Inferior parietal cortex (tissue), 1 donor: ENCODE measurements at regions not wholly inside any gene's neighbourhood (a gene's known extent, or its start where the extent isn't known, plus 50 kb on each side); places are given as distances from the start of the nearest gene placed in this dataset.

Experiments used
- DNase-seq: peaks from one replicate; pipeline ENCODE4 v3.0.0-alpha.2; 2016; ENCODE audit errors: extremely low spot score

DNA sequence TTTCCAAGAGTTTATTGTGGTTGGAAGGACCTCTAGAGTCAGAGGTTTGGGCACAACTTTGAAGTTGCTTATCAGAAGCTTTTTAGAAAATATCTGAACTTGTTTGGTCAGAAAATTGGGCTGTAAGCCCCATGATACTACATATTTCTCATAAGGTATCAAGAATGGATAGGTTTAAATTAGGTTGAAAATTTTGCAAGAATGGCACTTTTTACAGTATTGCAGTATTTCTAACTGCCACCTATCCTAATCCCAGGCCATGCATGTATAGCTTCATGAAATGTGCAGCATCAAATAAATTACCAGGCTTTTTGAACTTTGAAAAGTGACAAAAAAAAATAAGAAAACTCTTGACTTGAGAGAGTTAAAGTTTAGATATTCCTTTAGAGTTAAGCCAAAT lies 367.2 kb downstream of the FIGN start:
- DNase-seq = no peak

DNA sequence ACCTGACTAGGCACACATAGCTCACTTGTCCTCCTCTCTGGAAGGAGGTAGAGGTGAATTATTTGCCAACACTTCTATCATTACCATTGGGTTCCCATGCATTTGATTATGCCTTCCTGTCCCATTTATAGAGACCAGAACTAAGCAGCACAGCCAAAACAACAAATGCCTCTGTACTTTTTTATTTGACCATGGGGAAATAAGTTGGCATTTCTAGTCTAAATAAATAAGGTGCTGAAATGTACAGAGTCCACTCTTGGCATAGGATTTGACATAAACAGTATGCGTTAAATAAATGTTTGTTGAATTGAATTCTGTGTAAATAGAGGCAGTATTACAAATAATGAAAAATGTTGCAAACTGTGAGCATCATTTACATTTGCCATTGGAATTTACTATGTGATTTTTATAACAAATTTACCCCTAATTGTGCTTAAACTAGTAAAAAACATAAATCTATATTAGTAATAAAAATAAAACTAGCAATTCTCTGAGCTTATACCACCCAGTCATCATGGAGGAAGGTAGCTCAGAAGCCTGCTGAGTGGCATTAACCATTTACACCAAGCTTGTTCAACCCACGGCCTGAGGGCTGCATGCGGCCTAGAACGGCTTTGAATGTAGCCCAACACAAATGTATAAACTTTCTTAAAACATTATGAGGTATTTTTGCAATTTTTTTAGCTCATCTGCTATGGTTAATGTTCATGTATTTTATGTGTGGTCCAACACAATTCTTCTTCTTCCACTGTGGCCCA lies 367.8 kb downstream of the FIGN start:
- no peak for DNase-seq

DNA sequence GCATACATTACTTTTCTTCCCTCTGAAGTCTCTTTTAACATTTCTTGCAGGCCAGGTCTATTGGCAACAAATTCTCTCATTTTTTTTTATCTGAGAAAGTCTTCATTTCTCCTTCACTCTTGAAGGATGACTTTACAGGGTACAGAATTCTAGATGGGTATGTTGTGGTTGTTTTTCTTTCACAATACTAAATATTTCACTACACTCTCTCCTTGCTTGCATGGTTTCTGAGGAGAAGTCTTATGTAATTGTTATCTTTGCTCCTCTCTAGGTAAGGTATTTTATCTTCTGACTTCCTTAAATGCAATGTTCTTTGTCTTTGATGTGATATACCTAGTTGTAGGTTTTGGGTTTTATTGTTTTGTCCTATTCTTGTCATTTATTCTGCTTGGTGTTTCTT lies 371.1 kb downstream of the FIGN start:
- DNase-seq = no peak

DNA sequence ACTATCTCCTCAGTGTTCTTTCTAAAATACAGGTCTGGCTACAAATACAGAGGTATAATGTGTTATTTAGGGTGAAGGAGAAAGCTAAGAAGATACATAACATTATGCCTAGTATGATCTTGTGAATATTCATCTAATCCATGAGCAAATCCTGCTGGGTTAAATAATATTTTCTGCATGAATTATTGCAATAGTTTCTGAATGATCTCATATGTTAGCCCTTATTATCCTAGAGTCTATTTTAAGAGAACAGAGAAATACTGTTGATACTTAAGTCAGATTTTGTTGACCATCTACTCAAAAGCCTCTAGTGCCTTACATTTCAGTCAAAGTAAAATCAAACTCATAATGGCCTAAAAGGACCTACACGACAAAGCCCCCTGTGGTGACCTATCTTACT lies 382.3 kb downstream of the FIGN start:
- DNase-seq = no peak

DNA sequence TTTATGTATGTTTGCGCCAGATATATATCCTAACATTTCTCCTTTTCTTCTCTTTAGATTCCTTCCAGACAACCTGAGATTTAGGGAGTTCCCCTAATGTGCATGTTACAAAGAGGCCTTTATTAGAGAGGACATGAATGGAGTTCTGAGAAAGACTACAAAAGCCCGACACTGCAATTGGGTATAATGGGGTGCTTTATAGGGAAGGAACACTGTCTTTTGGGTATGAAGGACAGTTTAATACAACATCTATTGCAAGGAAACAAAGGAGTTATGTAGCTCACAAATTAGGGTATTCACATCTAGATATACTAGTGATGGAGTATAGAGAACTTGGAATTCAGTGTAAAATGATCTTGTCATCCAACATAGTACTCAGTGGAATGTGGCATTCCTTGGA lies 383.8 kb downstream of the FIGN start:
- DNase-seq = no peak

DNA sequence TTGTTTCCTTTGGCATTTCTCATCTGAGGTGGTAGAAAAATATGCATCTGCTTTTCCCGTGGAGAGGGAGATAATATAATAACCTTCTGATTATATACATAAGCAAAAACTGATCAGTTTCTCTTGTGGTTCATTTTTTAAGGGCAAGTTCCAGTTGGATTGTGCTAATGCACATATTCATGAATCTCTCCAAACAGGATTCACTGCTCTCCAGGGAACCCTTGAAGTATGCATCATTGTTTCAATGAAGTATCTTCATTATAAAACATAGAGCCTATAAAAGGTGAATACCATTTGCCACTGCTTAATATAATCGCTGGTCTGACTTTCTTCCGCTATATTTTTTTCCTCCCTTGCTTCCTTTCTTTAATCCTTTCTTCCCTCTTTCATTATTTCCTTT lies 384.7 kb downstream of the FIGN start:
- no peak for DNase-seq

DNA sequence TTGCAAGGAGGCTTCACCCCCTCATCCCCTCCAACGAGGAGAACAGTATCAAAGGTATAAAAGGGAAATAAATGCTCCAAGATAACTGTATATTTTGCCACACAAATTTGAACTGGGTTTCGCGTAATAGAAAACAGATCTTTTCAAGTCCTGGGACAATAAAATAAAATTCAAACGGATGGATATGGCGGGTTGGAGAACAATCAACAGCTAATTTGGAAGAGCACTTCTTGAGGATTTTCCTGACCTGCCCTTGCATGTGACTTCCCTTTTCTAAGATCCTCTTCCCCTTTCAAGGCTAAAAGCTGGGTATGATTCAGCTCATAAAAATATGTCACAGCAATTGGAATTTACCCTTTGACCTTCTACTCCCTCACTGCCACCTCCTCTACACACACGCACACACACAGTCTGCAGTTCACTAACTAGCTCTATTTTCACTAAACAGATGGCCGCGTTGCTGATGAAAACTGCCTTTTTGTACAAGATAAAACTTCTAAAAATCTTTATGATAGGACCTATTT lies 386.9 kb downstream of the FIGN start:
- DNase-seq = peak; percentile 18

DNA sequence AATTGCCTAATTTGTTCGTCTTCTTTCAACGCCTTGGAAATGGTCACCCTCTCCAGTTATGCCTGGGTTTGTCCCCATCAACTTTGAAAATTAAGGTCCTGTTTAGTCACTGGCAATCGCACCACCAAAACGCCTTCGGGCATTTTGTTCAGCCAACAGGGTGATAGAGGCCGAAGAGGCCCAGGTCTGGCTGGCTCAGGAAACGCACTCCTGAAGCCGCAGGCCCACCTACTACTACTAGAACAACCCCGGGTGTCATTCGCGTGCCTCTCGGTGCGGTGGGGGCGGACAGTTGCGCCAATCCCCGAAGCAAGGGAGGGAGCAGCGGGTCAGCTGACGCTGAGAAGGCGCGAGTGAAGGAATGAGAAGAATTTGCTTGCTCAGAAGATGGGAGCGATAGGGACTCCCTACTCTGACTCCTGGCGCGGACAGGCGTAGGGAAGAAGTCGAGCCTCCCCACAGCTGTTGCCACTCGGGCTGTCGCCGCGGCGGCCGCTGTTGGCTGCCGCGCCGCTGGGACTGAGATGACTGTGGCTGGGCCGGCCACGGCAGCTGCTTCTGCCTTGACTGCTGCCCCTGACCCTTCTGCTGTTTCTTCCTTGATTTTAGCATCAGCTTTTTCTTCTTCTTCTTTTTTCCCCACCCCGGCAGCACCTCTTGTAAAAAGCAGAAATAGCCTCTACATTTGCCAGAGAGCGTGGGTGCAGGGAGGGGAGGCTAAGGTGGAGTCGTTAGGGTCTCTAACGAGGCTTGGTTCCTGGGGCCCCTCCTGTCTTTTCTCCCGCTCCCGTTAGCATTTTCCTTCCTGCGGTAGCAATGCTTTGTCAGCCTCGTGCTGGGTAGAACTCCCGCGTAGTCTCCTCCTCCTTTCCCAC lies 387.6 kb downstream of the FIGN start:
- peak; percentile 48 for DNase-seq

DNA sequence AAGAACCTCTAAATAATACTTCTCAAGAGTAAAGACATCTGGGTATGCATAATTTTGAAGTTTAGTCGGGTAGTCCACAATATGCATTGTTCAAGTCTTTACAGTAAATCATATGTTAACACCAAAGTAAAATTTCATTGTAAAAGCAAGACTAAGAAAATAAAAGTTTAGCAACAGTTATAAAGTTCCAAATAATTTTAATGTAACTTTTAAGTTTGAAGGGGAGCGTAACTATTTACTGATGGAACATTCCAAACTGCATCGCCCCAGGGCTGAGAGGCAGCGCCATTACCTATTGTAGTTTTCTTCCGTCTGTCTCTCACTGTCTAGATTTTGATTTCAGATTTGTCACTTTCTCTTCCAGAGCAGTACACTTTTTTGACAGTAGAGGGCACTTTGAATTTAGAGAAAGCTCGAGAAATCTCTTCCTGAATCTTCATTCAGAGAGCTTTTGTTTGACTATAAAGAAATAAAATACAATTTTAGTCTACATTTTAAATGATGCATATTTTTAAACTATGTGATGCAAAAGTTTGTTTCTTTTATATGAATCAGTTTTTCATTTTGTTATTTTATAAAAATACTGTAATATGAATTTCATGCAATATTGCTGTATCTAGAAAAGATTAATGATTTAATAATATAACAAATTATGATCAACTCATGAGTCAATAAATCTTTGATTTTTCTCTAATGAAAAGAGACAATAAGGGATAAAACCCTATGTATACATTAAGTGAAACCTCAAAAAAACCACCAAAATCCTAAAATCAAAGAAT lies 389.8 kb downstream of the FIGN start:
- peak; percentile 92 for DNase-seq

DNA sequence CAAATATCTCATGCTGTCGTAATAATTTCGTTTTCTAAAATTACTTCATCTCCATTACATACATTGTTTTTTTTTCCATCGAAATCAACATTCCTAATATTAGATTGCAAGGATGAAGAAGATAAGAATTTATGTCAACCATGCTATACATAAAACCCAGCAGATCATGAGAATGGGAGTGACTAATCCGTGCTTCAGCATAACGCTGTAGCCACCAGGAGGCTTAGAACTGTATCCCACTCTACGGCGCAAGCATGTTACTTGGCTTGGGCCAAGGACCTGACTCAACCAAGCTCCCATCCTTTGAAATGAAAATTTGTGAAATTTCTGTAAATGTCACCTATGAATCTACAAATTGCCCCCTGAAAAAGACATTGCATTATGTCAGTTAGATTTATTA lies 392.5 kb downstream of the FIGN start:
- DNase-seq = no peak

DNA sequence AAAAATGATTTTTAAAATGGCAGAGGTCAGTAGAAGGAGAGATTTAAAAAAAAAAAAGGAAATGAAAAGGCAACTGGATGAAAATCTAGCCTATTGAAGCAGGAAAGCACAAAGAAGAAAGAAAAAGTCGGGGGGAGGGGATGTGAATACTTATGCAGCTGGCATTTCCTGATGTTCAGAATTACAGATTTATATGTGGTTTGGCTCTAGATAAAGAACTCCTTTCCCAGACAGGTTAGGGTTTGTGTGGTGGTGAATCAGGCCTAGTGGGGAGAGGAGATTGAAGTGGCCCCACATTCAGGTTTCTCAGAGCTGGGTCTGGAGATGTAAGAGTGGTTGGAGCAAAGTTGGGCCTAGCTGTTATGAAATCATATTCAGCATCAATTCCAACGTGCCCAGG lies 394.4 kb downstream of the FIGN start:
- DNase-seq = no peak

DNA sequence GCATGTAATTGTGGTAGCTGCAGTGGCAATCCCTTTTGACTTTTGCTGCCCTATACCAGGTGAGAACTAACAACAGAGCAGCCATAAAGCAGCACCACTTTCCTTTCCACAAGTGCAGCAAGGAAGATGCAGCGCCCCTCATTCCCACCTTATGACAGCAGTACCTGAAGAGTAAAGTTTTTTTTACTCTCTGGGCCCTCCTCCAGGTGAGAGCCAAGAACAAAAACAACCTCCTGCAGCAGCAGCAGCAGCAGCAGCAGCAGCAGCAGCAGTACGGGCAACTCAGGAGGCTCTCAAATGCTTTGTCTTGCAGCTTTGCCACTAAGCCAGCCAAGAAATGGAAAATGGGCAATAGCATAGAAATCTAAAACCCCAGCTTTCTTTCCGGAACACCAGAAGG lies 397.5 kb downstream of the FIGN start:
- DNase-seq = no peak

DNA sequence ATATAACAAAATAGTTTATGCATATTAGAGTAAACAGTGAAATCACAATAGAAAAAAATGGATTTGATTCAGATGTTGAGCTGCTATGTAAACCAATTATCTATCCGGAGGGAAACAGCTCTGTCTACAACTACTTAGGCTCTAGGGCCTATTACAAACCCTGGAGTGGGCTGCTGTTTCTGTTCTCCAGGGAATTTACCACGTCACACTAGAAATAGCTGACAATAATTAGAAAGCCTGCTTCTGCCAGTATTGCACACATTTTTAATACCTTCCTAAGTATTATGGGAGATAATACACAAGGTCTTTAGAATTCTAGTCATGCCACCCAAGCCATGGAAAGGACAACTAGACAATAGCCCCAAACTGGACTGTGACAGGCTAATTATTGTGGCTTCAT lies 411.1 kb downstream of the FIGN start:
- DNase-seq = no peak

DNA sequence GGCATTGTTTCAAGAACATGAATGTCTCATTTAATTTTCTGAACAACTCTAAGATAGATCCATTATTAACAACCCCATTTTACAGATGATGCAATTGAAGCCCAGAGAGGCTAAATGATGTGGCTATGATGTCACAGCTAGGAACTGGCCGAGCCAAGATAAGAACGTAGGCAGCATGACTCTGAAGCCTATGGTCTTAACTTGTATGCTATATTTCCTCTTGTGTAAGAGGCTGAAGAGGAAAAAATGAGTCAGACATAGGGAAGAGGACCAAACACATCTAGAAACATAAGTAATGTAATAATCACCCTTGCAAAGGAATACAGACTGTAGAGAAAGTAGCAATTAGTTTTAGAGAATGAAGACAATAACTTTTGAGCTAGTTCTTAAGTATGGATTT lies 416.8 kb downstream of the FIGN start:
- DNase-seq = no peak

DNA sequence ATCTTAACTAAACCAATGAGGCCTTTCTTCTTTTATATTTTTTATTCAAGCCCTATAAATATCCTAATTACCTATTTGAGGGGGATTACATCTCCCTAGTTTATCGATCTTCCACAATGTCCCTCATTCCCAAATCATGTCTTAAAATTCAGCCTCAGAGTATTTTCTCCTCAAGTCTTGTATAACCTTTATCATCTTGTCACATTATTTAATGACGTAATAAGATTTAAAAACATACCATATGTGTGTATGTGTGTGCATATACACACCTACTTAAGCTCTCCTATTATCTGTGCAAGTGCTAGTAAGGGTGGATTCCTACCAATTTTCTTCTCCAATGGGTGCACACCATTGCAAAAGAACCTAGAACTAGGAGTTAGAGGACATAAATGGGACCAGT lies 421.1 kb downstream of the FIGN start:
- DNase-seq = no peak

DNA sequence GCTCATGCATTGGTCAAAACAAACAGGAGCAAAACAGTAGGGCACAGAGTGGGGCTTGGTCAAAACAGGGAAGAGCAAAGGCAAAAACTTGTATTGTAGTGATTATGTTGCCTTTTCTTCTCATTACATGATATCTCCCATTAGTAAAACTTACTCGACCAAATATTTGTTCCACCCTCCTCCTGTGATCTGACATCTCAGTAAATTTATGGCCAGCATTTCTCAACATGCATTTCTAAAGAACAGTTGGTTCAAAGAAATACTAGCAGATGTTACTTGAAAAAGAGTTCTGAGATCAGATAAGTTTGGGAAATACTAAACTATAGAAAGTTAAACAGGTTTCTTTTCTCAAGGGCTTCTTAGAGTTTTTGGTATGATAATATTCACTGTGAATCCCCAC lies 423.1 kb downstream of the FIGN start:
- no peak for DNase-seq

DNA sequence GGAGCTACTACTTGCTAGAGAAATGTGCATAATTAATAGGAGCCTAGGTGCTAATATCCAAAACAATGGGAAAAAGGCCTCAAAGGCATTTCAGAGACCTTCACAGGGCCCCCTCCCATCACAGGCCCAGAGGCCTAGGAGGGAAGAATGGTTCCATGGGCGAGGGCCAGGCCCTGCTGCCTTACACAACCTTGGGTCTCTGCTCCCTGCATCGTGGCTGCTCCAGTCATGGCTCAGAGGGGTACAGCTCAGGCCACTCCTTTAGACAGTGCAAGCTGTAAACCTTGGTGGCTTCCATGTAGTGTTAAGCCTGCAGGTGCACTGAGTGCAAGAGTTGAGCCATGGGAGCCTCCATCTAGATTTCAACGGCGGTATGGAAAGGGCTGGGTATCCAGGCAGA lies 429.2 kb downstream of the FIGN start:
- no peak for DNase-seq

DNA sequence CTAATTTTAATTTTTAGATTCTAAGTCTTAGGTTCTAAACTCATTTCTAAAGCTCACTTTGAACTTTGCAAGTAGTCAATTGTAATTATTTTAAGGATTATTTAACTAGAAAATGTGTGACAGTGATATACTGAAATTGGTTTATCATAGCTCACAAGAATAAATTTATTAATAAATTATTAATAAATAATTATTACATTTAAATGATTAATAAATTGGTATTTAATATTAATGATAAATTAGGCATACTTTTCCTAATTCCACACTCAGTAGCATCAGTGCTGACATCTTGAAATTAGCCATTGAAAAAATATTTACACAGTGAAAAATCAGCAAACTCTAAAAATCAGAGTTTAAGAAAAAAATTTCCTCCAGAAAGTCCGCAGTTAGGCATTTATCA lies 433.7 kb downstream of the FIGN start:
- no peak for DNase-seq

DNA sequence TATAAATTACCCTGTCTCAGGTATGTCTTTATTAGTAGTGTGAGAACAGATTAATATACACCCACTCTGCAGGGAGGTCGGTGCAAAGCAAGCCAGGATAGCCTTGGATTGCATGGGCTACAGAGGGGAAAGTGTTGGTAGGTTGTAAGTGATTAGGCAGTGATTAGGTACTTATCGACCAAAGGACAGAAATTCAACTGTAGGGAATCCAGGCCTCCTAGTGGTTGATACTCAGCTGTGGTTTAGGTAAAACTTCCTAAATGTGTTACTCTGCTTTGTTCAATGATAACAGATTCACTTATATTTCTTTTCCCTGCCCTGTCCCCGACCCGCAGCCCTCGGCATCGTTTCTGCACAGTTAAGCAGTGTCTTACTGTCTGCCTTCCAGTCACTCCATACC lies 444.0 kb downstream of the FIGN start:
- no peak for DNase-seq

DNA sequence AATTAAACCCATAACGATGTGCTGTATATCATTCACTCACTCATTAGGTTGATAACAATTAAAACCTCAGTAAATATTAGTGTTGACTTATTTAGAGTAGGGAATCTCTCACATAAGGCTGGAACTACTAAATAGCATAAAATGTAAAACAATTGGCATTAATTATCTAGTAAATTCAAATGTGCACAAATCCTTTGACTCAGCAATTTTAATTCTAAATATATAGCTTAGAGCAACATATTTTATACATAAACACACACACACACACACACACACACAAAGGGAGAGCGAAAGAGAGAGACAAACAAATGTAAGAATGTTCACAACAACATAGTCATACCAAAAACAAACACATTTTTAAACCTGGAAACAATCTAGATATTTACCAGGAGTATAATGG lies 443.1 kb upstream of the KCNH7 start:
- DNase-seq = no peak

DNA sequence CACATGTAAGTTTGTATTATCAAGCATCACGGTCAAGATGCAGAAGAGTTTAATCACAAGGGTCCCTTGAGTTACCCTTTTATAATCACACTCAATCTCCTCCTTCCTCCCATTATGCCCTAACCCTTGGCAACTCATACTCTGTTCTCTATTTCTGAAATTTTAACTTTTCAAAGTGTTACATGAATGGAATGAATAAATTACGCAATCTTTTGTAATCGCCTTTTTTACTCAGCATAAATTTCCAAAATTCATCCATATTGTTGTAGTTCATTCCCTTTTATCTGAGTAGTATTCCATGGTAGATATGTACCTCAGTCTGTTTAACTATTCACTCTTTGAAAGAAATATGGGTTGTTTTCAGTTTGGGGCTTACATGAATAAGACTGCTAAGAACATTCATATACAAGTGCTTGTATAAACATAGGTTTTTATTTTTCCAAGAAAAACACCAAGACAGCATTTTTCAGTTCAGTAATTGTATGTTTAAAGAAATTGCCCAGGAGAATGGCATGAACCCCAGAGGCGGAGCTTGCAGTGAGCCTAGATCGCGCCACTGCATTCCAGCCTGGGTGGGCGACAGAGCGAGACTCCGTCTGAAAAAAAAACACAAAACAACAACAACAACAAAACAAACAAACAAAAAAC lies 430.9 kb upstream of the KCNH7 start:
- no peak for DNase-seq

DNA sequence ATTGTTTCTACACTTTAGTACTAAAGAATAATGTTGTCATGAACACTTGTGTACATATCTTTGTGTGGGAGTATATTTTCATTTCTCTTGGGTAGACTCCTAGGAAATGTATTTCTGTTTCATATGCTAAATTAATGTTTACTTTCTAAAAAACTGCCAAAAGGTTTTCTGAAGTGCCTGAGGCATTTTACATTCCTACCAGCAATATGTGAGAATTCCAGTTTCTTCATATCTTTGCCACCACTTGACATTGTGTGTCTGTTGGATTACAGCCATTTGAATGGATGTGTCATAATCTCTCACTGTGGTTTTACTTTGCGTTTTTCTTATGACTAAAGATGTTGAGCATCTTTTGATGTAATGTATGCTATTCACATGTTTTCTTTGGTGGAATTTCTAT lies 428.2 kb upstream of the KCNH7 start:
- DNase-seq = no peak
